Peyer's patch (tissue), 4 donors: ENCODE measurements at regions not wholly inside any gene's neighbourhood (a gene's known extent, or its start where the extent isn't known, plus 50 kb on each side); places are given as distances from the start of the nearest gene placed in this dataset.

Experiments used
- DNase-seq, 3 donors: peaks; one replicate each; pipeline ENCODE4 v3.0.0-alpha.2; 2017 to 2019
- H3K27ac ChIP-seq, 4 donors: fragments of 200-600 bp; sonication (generic); one replicate each; pipeline ENCODE4 v1.5.1; 2016 to 2019
- H3K27me3 ChIP-seq, 2 donors: fragments of 200-600 bp; sonication (generic); one replicate each; pipeline ENCODE4 v1.5.1; 2019
- H3K36me3 ChIP-seq, 3 donors: fragments of 200-600 bp; sonication (generic); one replicate each; pipeline ENCODE4 v1.5.1; 2016 to 2019
- H3K4me1 ChIP-seq, 4 donors: fragments of 200-600 bp; sonication (generic); one replicate each; pipeline ENCODE4 v1.5.1; 2016 to 2019
- H3K4me3 ChIP-seq, 4 donors: fragments of 200-600 bp; sonication (generic); 1 replicate in 3 of 4; 2 replicates in 1 of 4; pipeline ENCODE4 v1.5.1; 2016 to 2019; ENCODE audit warnings: mild to moderate bottlenecking in 1 of 4
- H3K9me3 ChIP-seq, 4 donors: fragments of 200-600 bp; sonication (generic); one replicate each; pipeline ENCODE4 v1.5.1; 2016 to 2019; ENCODE audit warnings: mild to moderate bottlenecking in 1 of 4
- CTCF ChIP-seq, 6 experiments: fragments of 450-650 bp in 4 of 6; fragments of 200-600 bp in 2 of 6; sonication (generic) in 1 of 6; IDR thresholded peaks; one replicate each; pipeline ENCODE4 v1.5.1; 2017 to 2019; ENCODE audit warnings: antibody characterized with exemption in 6 of 6, mild to moderate bottlenecking in 3 of 6, moderate library complexity in 1 of 6
- POLR2A ChIP-seq, 2 donors: fragments of 450-650 bp; IDR thresholded peaks; one replicate each; pipeline ENCODE4 v1.5.1; 2017; ENCODE audit warnings: antibody characterized with exemption in 2 of 2, mild to moderate bottlenecking in 2 of 2, moderate library complexity in 2 of 2

- no peaks in the 10 kb centered on the region for H3K36me3 ChIP-seq
- no peak overlapping the region for H3K4me3 ChIP-seq
- no peaks in the 10 kb centered on the region for H3K9me3 ChIP-seq
- no peak for DNase-seq
- H3K4me1 ChIP-seq: no peaks in the 10 kb centered on the region
- no peak overlapping the region for H3K27ac ChIP-seq
- H3K27me3 ChIP-seq: no peaks in the 10 kb centered on the region
- TF ChIP-seq POLR2A (IDR thresholded peaks at IDR 0.05): no peak
- no peak for TF ChIP-seq CTCF (IDR thresholded peaks at IDR 0.05)
Observed at GRCh38 chr10:107451047-107451446, 286.5 kb upstream of the SORCS1 start.

GRCh38 chr10:107450056-107450455 lies 285.6 kb upstream of the SORCS1 start:
- DNase-seq: no peak
- H3K36me3 ChIP-seq: no peaks in the 10 kb centered on the region
- H3K9me3 ChIP-seq: no peaks in the 10 kb centered on the region
- no peaks in the 10 kb centered on the region for H3K4me1 ChIP-seq
- H3K27me3 ChIP-seq: no peaks in the 10 kb centered on the region
- H3K27ac ChIP-seq: no peak overlapping the region
- TF ChIP-seq POLR2A (IDR thresholded peaks at IDR 0.05): no peak
- no peak for TF ChIP-seq CTCF (IDR thresholded peaks at IDR 0.05)
- no peak overlapping the region for H3K4me3 ChIP-seq

GRCh38 chr10:107444443-107444842 lies 279.9 kb upstream of the SORCS1 start:
- Histone ChIP-seq H3K9me3 (no peaks in the 10 kb centered on the region), H3K4me1 (no peaks in the 10 kb centered on the region), H3K36me3 (no peaks in the 10 kb centered on the region), H3K27me3 (no peaks in the 10 kb centered on the region), H3K27ac (no peak overlapping the region), H3K4me3 (no peak overlapping the region)
- TF ChIP-seq CTCF (IDR thresholded peaks at IDR 0.05): no peak
- no peak for TF ChIP-seq POLR2A (IDR thresholded peaks at IDR 0.05)
- no peak for DNase-seq

- Histone ChIP-seq H3K4me3 (no peak overlapping the region), H3K27me3 (no peaks in the 10 kb centered on the region), H3K9me3 (no peaks in the 10 kb centered on the region), H3K27ac (no peak overlapping the region), H3K4me1 (no peaks in the 10 kb centered on the region), H3K36me3 (no peaks in the 10 kb centered on the region)
- DNase-seq: no peak
- TF ChIP-seq POLR2A (IDR thresholded peaks at IDR 0.05) (no peak), CTCF (IDR thresholded peaks at IDR 0.05) (no peak)
Observed at GRCh38 chr10:107443813-107444212, 279.3 kb upstream of the SORCS1 start.

GRCh38 chr10:107443326-107443725 lies 278.8 kb upstream of the SORCS1 start:
- DNase-seq: no peak
- no peak overlapping the region for H3K27ac ChIP-seq

More at GRCh38 chr10:107443326-107443725, 278.8 kb upstream of the SORCS1 start:
- no peak overlapping the region for H3K4me3 ChIP-seq
- no peaks in the 10 kb centered on the region for H3K27me3 ChIP-seq
- no peaks in the 10 kb centered on the region for H3K9me3 ChIP-seq
- H3K4me1 ChIP-seq: no peaks in the 10 kb centered on the region
- TF ChIP-seq POLR2A (IDR thresholded peaks at IDR 0.05) (no peak), CTCF (IDR thresholded peaks at IDR 0.05) (no peak)
- no peaks in the 10 kb centered on the region for H3K36me3 ChIP-seq
